Activated T-cell treated with anti-CD3 and anti-CD28 coated beads for 48 hours (primary cell): ENCODE measurements at regions not wholly inside any gene's neighbourhood (a gene's known extent, or its start where the extent isn't known, plus 50 kb on each side); places are given as distances from the start of the nearest gene placed in this dataset.
A peak's percentile ranks its signal among the peaks of the same experiment; 100 is the strongest.
"Not testable (repeated sequence)": the region's sequence is repeated elsewhere in the genome, so short reads cannot be mapped to it uniquely, and the experiment has no call there.

Experiments
- DNase-seq: peaks from one replicate; pipeline ENCODE4 v3.0.0-alpha.2; 2020; ENCODE audit warnings: low read depth

GRCh38 chr6:14217728-14218518 is 100.4 kb downstream of the CD83 start:
- no peak for DNase-seq

- no peak for DNase-seq
These were observed 100.9 kb downstream of the CD83 start for GRCh38 chr6:14218519-14218800.

GRCh38 chr6:14221564-14222279 is 104.2 kb downstream of the CD83 start:
- DNase-seq = no peak

- no peak for DNase-seq
These were observed 105.4 kb downstream of the CD83 start for GRCh38 chr6:14222956-14223355.

- no peak for DNase-seq
These were observed 107.0 kb downstream of the CD83 start for GRCh38 chr6:14224359-14225103.

- no peak for DNase-seq
These were observed 108.6 kb downstream of the CD83 start for GRCh38 chr6:14226051-14226660.

GRCh38 chr6:14228571-14228970 is 111.0 kb downstream of the CD83 start:
- peak; percentile 55 for DNase-seq

GRCh38 chr6:14231071-14231483 is 113.5 kb downstream of the CD83 start:
- no peak for DNase-seq

GRCh38 chr6:14231501-14232280 is 114.1 kb downstream of the CD83 start:
- DNase-seq = no peak

- no peak for DNase-seq
These were observed 115.3 kb downstream of the CD83 start for GRCh38 chr6:14232889-14233288.

GRCh38 chr6:14235653-14236356 is 118.2 kb downstream of the CD83 start:
- no peak for DNase-seq

- DNase-seq = no peak
These were observed 121.5 kb downstream of the CD83 start for GRCh38 chr6:14239097-14239496.

GRCh38 chr6:14240411-14241166 is 123.0 kb downstream of the CD83 start:
- no peak for DNase-seq

GRCh38 chr6:14241255-14242070 is 123.9 kb downstream of the CD83 start:
- DNase-seq = no peak

- DNase-seq = not testable (repeated sequence)
These were observed 125.3 kb downstream of the CD83 start for GRCh38 chr6:14242912-14243311.

GRCh38 chr6:14243597-14243996 is 126.0 kb downstream of the CD83 start:
- no peak for DNase-seq

GRCh38 chr6:14246876-14247275 is 129.3 kb downstream of the CD83 start:
- DNase-seq = no peak

- no peak for DNase-seq
These were observed 133.0 kb downstream of the CD83 start for GRCh38 chr6:14250573-14250972.

GRCh38 chr6:14252271-14252850 is 134.8 kb downstream of the CD83 start:
- no peak for DNase-seq
